Right lobe of liver (tissue), 4 donors: ENCODE measurements at regions not wholly inside any gene's neighbourhood (a gene's known extent, or its start where the extent isn't known, plus 50 kb on each side); places are given as distances from the start of the nearest gene placed in this dataset.

Source experiments
- POLR2A ChIP-seq: fragments of 450-650 bp; IDR thresholded peaks from one replicate; pipeline ENCODE4 v1.6.1; 2017; ENCODE audit warnings: antibody characterized with exemption, mild to moderate bottlenecking
- TF ChIP-seq, protein P1 (sequence below), 4 donors: fragments of 200-600 bp in 3 of 4; fragments of 450-650 bp in 1 of 4; IDR thresholded peaks; one replicate each; pipeline versions ENCODE4 v1.5.1 to v1.8.0; 2016 to 2022; ENCODE audit warnings: antibody characterized with exemption in 4 of 4, mild to moderate bottlenecking in 2 of 4
- donor health status: DM: no; HTN: no; CAD: no.
- donor health status: DM: no; HTN: no; CAD: no.
- donor health status: DM: no; HTN: yes; CAD: no.

DNA sequence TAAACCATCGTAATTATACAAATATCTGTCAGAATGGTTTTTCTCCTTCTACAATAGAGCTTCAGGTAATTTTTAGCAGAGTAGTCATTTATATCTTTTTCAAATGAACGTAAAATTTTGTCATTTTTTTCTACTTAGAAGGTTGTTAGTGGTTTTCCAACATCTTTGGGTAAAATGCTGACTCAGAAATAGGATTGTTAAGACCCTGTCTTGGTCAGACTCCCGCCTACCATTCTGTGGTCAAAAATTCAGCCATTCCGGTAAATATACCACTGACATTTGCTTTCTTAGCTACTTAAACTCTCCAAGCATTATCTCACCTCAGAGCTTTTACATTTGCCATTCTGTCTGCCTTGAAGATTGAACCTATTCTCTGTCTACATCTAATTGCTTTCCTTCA, 154.1 kb upstream of the CDH19 start:
- TF ChIP-seq, protein P1, sequence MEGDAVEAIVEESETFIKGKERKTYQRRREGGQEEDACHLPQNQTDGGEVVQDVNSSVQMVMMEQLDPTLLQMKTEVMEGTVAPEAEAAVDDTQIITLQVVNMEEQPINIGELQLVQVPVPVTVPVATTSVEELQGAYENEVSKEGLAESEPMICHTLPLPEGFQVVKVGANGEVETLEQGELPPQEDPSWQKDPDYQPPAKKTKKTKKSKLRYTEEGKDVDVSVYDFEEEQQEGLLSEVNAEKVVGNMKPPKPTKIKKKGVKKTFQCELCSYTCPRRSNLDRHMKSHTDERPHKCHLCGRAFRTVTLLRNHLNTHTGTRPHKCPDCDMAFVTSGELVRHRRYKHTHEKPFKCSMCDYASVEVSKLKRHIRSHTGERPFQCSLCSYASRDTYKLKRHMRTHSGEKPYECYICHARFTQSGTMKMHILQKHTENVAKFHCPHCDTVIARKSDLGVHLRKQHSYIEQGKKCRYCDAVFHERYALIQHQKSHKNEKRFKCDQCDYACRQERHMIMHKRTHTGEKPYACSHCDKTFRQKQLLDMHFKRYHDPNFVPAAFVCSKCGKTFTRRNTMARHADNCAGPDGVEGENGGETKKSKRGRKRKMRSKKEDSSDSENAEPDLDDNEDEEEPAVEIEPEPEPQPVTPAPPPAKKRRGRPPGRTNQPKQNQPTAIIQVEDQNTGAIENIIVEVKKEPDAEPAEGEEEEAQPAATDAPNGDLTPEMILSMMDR (IDR thresholded peaks at IDR 0.05) = no peak
- no peak for TF ChIP-seq POLR2A
